ENCODE measurements at regions not wholly inside any gene's neighbourhood (a gene's known extent, or its start where the extent isn't known, plus 50 kb on each side); places are given as distances from the start of the nearest gene placed in this dataset.

- no peak overlapping the region for H3K27ac ChIP-seq
- H3K4me1 ChIP-seq (ENCODE audit: insufficient read depth): no peaks in the 10 kb centered on the region
- no peaks in the 10 kb centered on the region for H3K9me2 ChIP-seq (replicated peaks; ENCODE audit: insufficient read depth)
- no peak for TF ChIP-seq EZH2 (IDR thresholded peaks at IDR 0.05; ENCODE audit: borderline replicate concordance)
- TF ChIP-seq CTCF (IDR thresholded peaks at IDR 0.05; ENCODE audit: poor library complexity): no peak
- no peak for DNase-seq (ENCODE audit: low spot score)
- no peak overlapping the region for H2AFZ ChIP-seq
- H3K79me2 ChIP-seq: no peaks in the 10 kb centered on the region
- no peaks in the 10 kb centered on the region for H3K27me3 ChIP-seq
- no peaks in the 10 kb centered on the region for H4K20me1 ChIP-seq (ENCODE audit: insufficient read depth, poor library complexity, severe bottlenecking)
- H3K9me3 ChIP-seq (ENCODE audit: low read depth): peaks cover 9% of the 10 kb centered on the region
- H3K4me3 ChIP-seq: no peak overlapping the region
- H3K36me3 ChIP-seq (replicated peaks; ENCODE audit: insufficient read depth, low read depth): no peaks in the 10 kb centered on the region
- H3K4me2 ChIP-seq: no peak overlapping the region
- WGBS (ENCODE audit: low lambda C conversion rate, missing lambda C conversion rate): 93% methylated on average over 2 of the region's 2 CpGs
These were observed 1655.8 kb downstream of the SUCLG1 start for GRCh38 chr2:82803307-82803706.

- TF ChIP-seq EZH2phosphoT487 (IDR thresholded peaks at IDR 0.05; ENCODE audit: low read depth, severe bottlenecking, unreplicated experiment): no peak
- TF ChIP-seq CTCF (IDR thresholded peaks at IDR 0.05; ENCODE audit: poor library complexity): no peak
- no peak for TF ChIP-seq EZH2 (IDR thresholded peaks at IDR 0.05; ENCODE audit: borderline replicate concordance)
- Histone ChIP-seq H4K20me1 (ENCODE audit: insufficient read depth, poor library complexity, severe bottlenecking) (no peaks in the 10 kb centered on the region), H3K36me3 (replicated peaks; ENCODE audit: insufficient read depth, low read depth) (no peaks in the 10 kb centered on the region), H3K9me3 (ENCODE audit: low read depth) (no peaks in the 10 kb centered on the region), H3K79me2 (no peaks in the 10 kb centered on the region), H3K9me2 (replicated peaks; ENCODE audit: insufficient read depth) (no peaks in the 10 kb centered on the region), H3K4me1 (ENCODE audit: insufficient read depth) (no peaks in the 10 kb centered on the region), H3K27ac (no peak overlapping the region), H3K4me2 (no peak overlapping the region), H3K4me3 (no peak overlapping the region), H2AFZ (no peak overlapping the region), H3K27me3 (no peaks in the 10 kb centered on the region)
- DNase-seq (ENCODE audit: low spot score): no peak
- 95% methylated on average over 3 of the region's 3 CpGs for WGBS (ENCODE audit: low lambda C conversion rate, missing lambda C conversion rate)
These were observed 1661.6 kb downstream of the SUCLG1 start for GRCh38 chr2:82797469-82797868.

GRCh38 chr2:82796132-82796531 lies 1662.9 kb downstream of the SUCLG1 start:
- Histone ChIP-seq H3K9me3 (ENCODE audit: low read depth) (no peaks in the 10 kb centered on the region), H3K27me3 (no peaks in the 10 kb centered on the region), H3K4me2 (no peak overlapping the region), H3K4me3 (no peak overlapping the region), H3K9me2 (replicated peaks; ENCODE audit: insufficient read depth) (no peaks in the 10 kb centered on the region), H4K20me1 (ENCODE audit: insufficient read depth, poor library complexity, severe bottlenecking) (no peaks in the 10 kb centered on the region), H3K36me3 (replicated peaks; ENCODE audit: insufficient read depth, low read depth) (no peaks in the 10 kb centered on the region), H3K79me2 (no peaks in the 10 kb centered on the region), H2AFZ (no peak overlapping the region), H3K4me1 (ENCODE audit: insufficient read depth) (no peaks in the 10 kb centered on the region), H3K27ac (no peak overlapping the region)
- TF ChIP-seq CTCF (IDR thresholded peaks at IDR 0.05; ENCODE audit: poor library complexity): no peak
- TF ChIP-seq EZH2phosphoT487 (IDR thresholded peaks at IDR 0.05; ENCODE audit: low read depth, severe bottlenecking, unreplicated experiment): no peak
- TF ChIP-seq EZH2 (IDR thresholded peaks at IDR 0.05; ENCODE audit: borderline replicate concordance): no peak
- DNase-seq (ENCODE audit: low spot score): no peak
- WGBS (ENCODE audit: low lambda C conversion rate, missing lambda C conversion rate): 84% methylated on average over 1 of the region's 1 CpG

- H3K4me3 ChIP-seq: no peak overlapping the region
- H4K20me1 ChIP-seq (ENCODE audit: insufficient read depth, poor library complexity, severe bottlenecking): no peaks in the 10 kb centered on the region
- H3K27me3 ChIP-seq: no peaks in the 10 kb centered on the region
- no peak overlapping the region for H3K27ac ChIP-seq
- no peaks in the 10 kb centered on the region for H3K36me3 ChIP-seq (replicated peaks; ENCODE audit: insufficient read depth, low read depth)
- no peaks in the 10 kb centered on the region for H3K4me1 ChIP-seq (ENCODE audit: insufficient read depth)
- H3K9me2 ChIP-seq (replicated peaks; ENCODE audit: insufficient read depth): no peaks in the 10 kb centered on the region
- no peaks in the 10 kb centered on the region for H3K79me2 ChIP-seq
- 91% methylated on average over 3 of the region's 3 CpGs for WGBS (ENCODE audit: low lambda C conversion rate, missing lambda C conversion rate)
- no peak overlapping the region for H2AFZ ChIP-seq
- H3K9me3 ChIP-seq (ENCODE audit: low read depth): no peaks in the 10 kb centered on the region
- DNase-seq (ENCODE audit: low spot score): no peak
- TF ChIP-seq CTCF (IDR thresholded peaks at IDR 0.05; ENCODE audit: poor library complexity) (no peak), EZH2 (IDR thresholded peaks at IDR 0.05; ENCODE audit: borderline replicate concordance) (no peak), EZH2phosphoT487 (IDR thresholded peaks at IDR 0.05; ENCODE audit: low read depth, severe bottlenecking, unreplicated experiment) (no peak)
- H3K4me2 ChIP-seq: no peak overlapping the region
These were observed 1663.6 kb downstream of the SUCLG1 start for GRCh38 chr2:82795446-82795845.
